ENCODE measurements at regions not wholly inside any gene's neighbourhood (a gene's known extent, or its start where the extent isn't known, plus 50 kb on each side); places are given as distances from the start of the nearest gene placed in this dataset.
"Not testable (repeated sequence)": the region's sequence is repeated elsewhere in the genome, so short reads cannot be mapped to it uniquely, and the experiment has no call there.

- DNase-seq (ENCODE audit: low read depth, low spot score), result not testable (repeated sequence)
These were observed 1737.7 kb upstream of the DEFB115 start for GRCh38 chr20:29519610-29520241.

DNA sequence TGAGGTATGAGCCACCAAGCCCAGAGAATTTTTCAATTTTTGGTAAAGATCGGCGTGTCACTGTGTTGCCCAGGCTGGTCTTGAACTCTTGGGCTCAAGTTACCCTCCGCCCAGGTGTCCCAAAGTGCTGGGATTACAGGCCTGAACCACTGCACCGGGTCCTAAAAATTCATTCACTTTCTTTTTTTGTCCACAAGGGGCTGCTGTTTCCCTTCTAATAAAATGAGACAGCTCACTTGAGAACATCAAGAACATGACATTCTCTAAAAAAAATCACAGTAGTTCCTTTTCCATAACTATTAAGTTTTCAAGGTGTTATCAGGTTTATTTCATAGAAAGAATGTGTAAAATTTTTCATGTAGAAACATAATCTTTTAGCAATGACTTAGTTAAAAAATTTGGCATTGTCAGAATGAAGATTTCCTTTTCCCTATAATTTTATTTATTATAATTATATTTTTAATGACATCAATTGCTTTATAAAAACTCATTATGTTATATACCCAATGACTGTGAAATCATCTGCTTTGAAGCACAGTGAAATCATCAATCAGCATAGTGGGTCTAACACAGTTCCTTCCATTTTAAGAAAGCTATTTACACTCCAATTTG lies 1723.8 kb upstream of the DEFB115 start:
- DNase-seq (ENCODE audit: low read depth, low spot score), result not testable (repeated sequence)

- not testable (repeated sequence) for DNase-seq (ENCODE audit: low read depth, low spot score)
These were observed 1690.4 kb upstream of the DEFB115 start for GRCh38 chr20:29566901-29567635.

GRCh38 chr20:29567671-29568070 lies 1689.8 kb upstream of the DEFB115 start:
- not testable (repeated sequence) for DNase-seq (ENCODE audit: low read depth, low spot score)

GRCh38 chr20:29570126-29570525 lies 1687.3 kb upstream of the DEFB115 start:
- DNase-seq (ENCODE audit: low read depth, low spot score), result not testable (repeated sequence)

DNA sequence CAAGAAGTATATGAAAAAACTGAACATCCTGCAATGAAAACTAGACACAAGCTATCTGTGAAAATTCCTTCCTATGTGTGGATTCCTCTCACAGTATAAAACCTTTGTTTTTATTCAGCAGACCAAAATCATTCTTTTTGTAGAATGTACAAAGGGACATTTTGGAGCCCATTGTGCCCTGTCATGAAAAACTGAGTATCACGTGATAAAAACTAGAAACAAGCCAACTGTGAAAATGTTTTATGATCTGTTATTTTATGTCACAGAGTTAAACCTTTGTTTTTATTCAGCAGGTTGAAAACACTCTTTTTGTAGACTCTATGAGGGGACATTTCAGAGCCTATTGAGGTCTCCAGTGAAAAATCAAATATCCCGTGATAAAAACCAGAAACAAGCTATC lies 1667.9 kb upstream of the DEFB115 start:
- not testable (repeated sequence) for DNase-seq (ENCODE audit: low read depth, low spot score)

GRCh38 chr20:29604163-29604562 lies 1653.3 kb upstream of the DEFB115 start:
- not testable (repeated sequence) for DNase-seq (ENCODE audit: low read depth, low spot score)

DNA sequence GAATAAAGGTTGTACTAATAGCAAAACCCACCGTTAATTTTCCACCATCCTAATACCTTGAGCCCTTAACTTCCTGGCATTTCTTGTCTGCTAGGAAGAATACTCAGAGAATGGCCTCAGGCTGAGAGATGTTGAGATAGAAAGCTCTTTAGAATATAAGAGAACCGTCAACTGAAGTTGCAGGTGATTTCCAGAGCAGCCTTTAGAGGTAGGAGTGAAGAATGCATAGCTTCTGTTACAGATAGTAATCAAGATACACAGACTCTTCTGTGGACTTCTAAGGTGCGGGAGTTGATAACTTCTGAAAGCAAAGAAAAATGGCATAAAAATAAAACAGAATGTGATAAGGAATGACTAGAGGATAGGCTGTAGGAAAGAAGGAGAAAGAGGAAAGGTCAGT lies 1651.3 kb upstream of the DEFB115 start:
- DNase-seq (ENCODE audit: low read depth, low spot score), result not testable (repeated sequence)

DNA sequence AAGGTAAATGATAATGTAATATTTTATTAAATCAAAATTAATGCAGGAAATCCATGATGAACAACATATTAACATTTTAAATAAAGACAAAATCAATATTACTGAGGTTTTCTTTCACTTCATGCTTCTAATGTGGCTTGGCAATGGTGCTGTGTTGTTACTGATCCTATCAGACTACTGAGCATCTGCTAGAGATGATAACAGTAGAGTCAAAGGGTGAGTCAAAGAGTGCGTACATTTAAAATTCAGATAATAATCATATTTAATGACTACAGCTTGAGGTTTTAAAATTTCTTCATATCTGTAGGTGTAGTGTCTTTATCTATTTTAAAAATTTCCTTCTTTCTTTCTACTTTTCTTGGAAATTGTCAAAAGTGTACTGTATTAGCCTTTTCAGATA lies 1628.1 kb upstream of the DEFB115 start:
- DNase-seq (ENCODE audit: low read depth, low spot score), result not testable (repeated sequence)
